GM21825 (cell line): ENCODE measurements at regions not wholly inside any gene's neighbourhood (a gene's known extent, or its start where the extent isn't known, plus 50 kb on each side); places are given as distances from the start of the nearest gene placed in this dataset.
"Not testable (repeated sequence)": the region's sequence is repeated elsewhere in the genome, so short reads cannot be mapped to it uniquely, and the experiment has no call there.

Experiments
- ATAC-seq: cut with Tn5 transposase; IDR thresholded peaks from one replicate; pipeline ENCODE4 v1.9.1; 2021; ENCODE audit warnings: mild to moderate bottlenecking, moderate library complexity; ENCODE audit not compliant: unreplicated experiment

GRCh38 chr1:157330177-157330576 lies 192.0 kb upstream of the ETV3 start:
- not testable (repeated sequence) for ATAC-seq

GRCh38 chr1:157328120-157328519 lies 189.9 kb upstream of the ETV3 start:
- not testable (repeated sequence) for ATAC-seq

GRCh38 chr1:157326173-157326859 lies 188.1 kb upstream of the ETV3 start:
- no peak for ATAC-seq

GRCh38 chr1:157325220-157325619 lies 187.0 kb upstream of the ETV3 start:
- ATAC-seq: no peak

- ATAC-seq: not testable (repeated sequence)
Observed at GRCh38 chr1:157321972-157322371, 183.8 kb upstream of the ETV3 start.

GRCh38 chr1:157319567-157319966 lies 181.4 kb upstream of the ETV3 start:
- no peak for ATAC-seq

GRCh38 chr1:157317229-157317628 lies 179.0 kb upstream of the ETV3 start:
- ATAC-seq: not testable (repeated sequence)

- ATAC-seq: no peak
Observed at GRCh38 chr1:157315544-157315943, 177.3 kb upstream of the ETV3 start.

- ATAC-seq: no peak
Observed at GRCh38 chr1:157314408-157314807, 176.2 kb upstream of the ETV3 start.

GRCh38 chr1:157313240-157313807 lies 175.1 kb upstream of the ETV3 start:
- no peak for ATAC-seq

GRCh38 chr1:157312082-157312812 lies 174.1 kb upstream of the ETV3 start:
- ATAC-seq: no peak

- ATAC-seq: no peak
Observed at GRCh38 chr1:157311730-157312081, 173.5 kb upstream of the ETV3 start.

GRCh38 chr1:157310805-157311729 lies 172.9 kb upstream of the ETV3 start:
- ATAC-seq: not testable (repeated sequence)

- ATAC-seq: no peak
Observed at GRCh38 chr1:157310401-157310800, 172.2 kb upstream of the ETV3 start.

GRCh38 chr1:157307491-157307890 lies 169.3 kb upstream of the ETV3 start:
- peak; percentile 58 for ATAC-seq

GRCh38 chr1:157306896-157307295 lies 168.7 kb upstream of the ETV3 start:
- no peak for ATAC-seq

GRCh38 chr1:157304271-157304670 lies 166.1 kb upstream of the ETV3 start:
- ATAC-seq: no peak

GRCh38 chr1:157302724-157303123 lies 164.5 kb upstream of the ETV3 start:
- no peak for ATAC-seq

GRCh38 chr1:157302199-157302497 lies 164.0 kb upstream of the ETV3 start:
- ATAC-seq: no peak

- no peak for ATAC-seq
Observed at GRCh38 chr1:157301477-157302198, 163.4 kb upstream of the ETV3 start.
